ENCODE measurements at regions not wholly inside any gene's neighbourhood (a gene's known extent, or its start where the extent isn't known, plus 50 kb on each side); places are given as distances from the start of the nearest gene placed in this dataset.
"Not testable (repeated sequence)": the region's sequence is repeated elsewhere in the genome, so short reads cannot be mapped to it uniquely, and the experiment has no call there.

DNA sequence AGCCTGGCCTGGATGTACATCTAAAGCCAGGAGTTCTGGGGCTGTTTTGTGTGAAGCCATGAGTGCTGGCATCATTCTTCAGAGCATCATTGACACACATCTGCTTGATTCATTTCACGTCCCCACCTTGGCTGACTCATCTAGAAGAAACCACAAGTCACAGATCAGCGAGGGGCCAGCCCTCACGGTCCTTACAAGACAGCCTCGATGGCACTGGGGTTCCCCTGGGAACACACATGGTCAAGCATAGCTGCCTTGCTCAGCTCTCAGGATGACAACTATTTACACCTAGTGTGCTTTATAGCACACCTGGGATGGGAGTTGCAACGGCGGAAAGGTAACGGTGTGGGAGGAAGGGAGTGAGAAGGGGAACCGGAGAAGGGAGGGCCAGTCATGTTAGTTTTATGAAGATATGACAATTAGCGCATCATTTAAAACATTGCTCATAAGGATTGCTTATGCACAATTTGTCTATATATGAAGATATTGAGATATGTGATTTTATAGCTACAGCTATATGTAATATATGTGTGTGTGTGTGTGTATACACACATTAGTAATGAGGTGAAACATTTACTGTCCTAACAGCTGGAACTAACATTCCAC lies 227.1 kb downstream of the RPLP1 start:
- no peak for DNase-seq (ENCODE audit: low read depth)
- no peak overlapping the region for H3K4me3 ChIP-seq (ENCODE audit: low read depth, low read length)
- no peak for TF ChIP-seq CTCF (IDR thresholded peaks at IDR 0.05; ENCODE audit: control insufficient read depth, extremely low read depth, insufficient read depth)

DNA sequence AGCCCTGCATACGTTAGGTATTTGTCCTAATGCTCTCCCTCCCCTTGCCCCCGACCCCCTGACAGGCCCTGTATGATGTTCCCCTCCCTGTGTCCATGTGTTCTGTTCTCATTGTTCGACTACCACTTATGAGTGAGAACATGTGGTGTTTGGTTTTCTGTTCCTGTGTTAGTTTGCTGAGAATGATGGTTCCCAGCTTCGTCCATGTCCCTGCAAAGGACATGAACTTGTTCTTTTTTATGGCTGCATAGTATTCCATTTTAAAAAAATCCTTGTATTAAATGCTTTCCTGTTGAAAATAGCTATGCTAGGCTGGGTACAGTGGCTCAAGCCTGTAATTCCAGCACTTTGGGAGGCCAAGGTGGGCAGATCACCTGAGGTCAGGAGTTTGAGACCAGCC lies 232.2 kb downstream of the RPLP1 start:
- not testable (repeated sequence) for H3K4me3 ChIP-seq (ENCODE audit: low read depth, low read length); DNase-seq (ENCODE audit: low read depth)

GRCh38 chr15:69685512-69686452 lies 233.2 kb downstream of the RPLP1 start:
- H3K4me3 ChIP-seq (ENCODE audit: low read depth, low read length) = no peak overlapping the region
- DNase-seq (ENCODE audit: low read depth) = no peak
- TF ChIP-seq CTCF (IDR thresholded peaks at IDR 0.05; ENCODE audit: control insufficient read depth, extremely low read depth, insufficient read depth) = no peak

DNA sequence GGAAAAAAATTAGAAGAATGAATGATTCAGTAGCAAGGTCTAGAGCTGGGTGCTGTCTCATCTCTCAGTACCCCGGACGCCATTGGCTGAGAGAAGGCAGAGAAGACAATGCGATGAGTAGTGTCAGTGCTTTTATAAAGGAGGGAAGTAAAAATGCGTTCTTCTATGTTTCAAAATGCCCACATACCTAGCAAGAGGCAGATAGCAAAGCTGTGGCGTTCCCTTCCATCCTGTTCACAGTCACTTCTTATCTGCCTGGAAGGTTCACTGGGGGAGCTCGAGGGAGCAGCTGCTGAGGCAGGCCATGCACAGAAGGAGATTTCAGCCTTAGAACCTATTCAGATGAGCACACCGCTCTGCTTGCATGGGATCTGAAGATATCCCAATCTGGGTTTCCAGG lies 234.0 kb downstream of the RPLP1 start:
- H3K4me3 ChIP-seq (ENCODE audit: low read depth, low read length) = no peak overlapping the region
- TF ChIP-seq CTCF (IDR thresholded peaks at IDR 0.05; ENCODE audit: control insufficient read depth, extremely low read depth, insufficient read depth) = no peak
- no peak for DNase-seq (ENCODE audit: low read depth)

GRCh38 chr15:69689133-69689532 lies 236.5 kb downstream of the RPLP1 start:
- DNase-seq (ENCODE audit: low read depth) = no peak
- no peak for TF ChIP-seq CTCF (IDR thresholded peaks at IDR 0.05; ENCODE audit: control insufficient read depth, extremely low read depth, insufficient read depth)
- no peak overlapping the region for H3K4me3 ChIP-seq (ENCODE audit: low read depth, low read length)

DNA sequence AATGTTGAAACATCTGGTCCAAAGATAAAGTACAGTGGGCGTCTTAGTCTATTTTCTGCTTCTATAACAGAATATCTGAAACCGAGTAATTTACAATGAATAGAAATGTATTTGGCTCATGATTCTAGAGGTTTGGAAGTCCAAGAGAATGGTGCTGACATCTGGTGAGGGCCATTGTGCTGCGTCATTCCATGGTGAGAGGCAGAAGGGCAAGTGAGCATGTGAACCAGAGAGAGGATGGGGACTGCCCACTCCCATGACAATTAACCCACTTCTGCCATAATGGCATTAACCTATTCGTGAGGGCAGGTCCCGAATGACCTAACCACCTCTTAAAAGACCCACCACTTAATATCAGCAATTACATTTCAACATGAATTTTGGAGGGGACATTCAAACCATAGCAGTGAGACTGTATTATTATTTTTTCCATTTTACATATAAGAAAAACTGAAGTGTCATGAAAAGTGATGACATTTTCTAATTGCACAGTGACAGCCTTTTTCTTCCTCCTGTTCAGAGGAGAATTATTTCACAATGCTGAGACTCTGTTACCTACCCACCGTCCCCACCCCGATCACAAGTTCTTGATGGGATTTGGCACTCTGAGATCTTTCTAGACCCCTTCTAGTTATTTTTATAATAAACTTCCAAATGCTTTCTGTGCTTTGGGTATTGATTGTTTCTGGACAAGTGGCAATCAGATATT lies 238.8 kb downstream of the RPLP1 start:
- H3K4me3 ChIP-seq (ENCODE audit: low read depth, low read length) = no peak overlapping the region
- TF ChIP-seq CTCF (IDR thresholded peaks at IDR 0.05; ENCODE audit: control insufficient read depth, extremely low read depth, insufficient read depth) = no peak
- DNase-seq (ENCODE audit: low read depth) = no peak

GRCh38 chr15:69692342-69692741 lies 239.7 kb downstream of the RPLP1 start:
- no peak overlapping the region for H3K4me3 ChIP-seq (ENCODE audit: low read depth, low read length)
- DNase-seq (ENCODE audit: low read depth) = peak; percentile 94

More at GRCh38 chr15:69692342-69692741, 239.7 kb downstream of the RPLP1 start:
- no peak for TF ChIP-seq CTCF (IDR thresholded peaks at IDR 0.05; ENCODE audit: control insufficient read depth, extremely low read depth, insufficient read depth)
